ENCODE measurements at regions not wholly inside any gene's neighbourhood (a gene's known extent, or its start where the extent isn't known, plus 50 kb on each side); places are given as distances from the start of the nearest gene placed in this dataset.

DNA sequence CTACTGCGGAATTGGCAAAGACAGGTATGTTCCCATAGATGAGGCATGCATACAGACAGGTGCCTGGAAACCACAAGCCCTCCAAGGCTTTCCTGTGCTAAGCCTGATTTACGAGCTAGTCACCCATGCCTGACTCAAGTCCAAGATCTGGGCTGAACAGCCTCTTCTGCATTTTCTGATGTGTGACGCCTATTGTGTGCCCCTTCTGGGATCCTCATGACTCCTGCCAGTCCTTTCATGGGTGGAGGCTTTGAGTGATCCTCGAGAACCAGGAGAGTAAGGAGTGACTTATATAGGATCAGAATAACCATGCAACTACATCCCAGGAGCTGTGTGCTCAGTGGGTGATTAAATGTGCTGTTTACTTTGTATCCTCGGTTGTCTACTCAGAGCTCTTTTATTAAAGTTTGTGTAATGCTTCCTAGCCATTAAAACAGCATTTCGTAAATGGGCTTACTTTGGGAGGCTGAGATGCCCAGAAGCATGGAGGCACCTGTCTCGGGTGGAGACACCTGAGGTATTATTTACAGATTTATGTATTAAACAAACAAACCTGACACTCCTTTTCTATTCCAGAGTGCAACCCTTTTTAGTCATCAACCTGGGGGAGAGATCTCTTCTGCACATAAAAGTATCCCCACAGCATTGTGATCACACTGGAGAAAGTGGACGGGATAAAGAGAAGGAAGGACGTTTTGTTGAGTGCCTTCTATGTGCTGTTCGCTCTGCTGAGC, 373.0 kb upstream of the DYNLRB2 start:
- Mint-ChIP-seq H3K4me1 (no peaks in the 10 kb centered on the region), H3K27ac (ENCODE audit: low read depth) (no peak overlapping the region), H3K36me3 (ENCODE audit: insufficient read depth) (no peaks in the 10 kb centered on the region), H3K27me3 (peaks cover 8% of the 10 kb centered on the region), H3K9me3 (no peaks in the 10 kb centered on the region), H3K4me3 (no peak overlapping the region)
- no peak for DNase-seq (ENCODE audit: low spot score in 2 of 2)
- no peak for ATAC-seq (replicated peaks; ENCODE audit: extremely low read depth, poor library complexity, severe bottlenecking)

DNA sequence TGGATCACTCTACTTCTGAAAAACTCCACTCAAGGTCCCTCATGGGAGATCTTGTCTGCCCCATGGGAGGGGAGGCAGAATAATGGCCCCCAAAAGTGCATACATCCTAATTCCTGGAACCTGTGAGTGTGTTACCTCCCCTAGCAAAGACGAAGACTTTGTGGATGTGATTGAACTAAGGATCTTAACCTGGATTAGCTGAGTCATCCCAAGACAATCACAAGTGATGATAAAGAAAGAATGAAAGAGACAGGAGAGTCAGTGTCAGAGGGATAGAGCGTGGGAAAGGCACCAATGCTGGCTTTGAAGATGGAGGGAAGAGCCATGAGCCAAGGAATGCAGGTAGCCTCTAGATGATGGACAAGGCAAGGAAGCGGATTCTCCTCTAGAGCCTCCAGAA, 374.7 kb upstream of the DYNLRB2 start:
- ATAC-seq (replicated peaks; ENCODE audit: extremely low read depth, poor library complexity, severe bottlenecking), result no peak
- no peak overlapping the region for H3K27ac Mint-ChIP-seq (ENCODE audit: low read depth)

DNA sequence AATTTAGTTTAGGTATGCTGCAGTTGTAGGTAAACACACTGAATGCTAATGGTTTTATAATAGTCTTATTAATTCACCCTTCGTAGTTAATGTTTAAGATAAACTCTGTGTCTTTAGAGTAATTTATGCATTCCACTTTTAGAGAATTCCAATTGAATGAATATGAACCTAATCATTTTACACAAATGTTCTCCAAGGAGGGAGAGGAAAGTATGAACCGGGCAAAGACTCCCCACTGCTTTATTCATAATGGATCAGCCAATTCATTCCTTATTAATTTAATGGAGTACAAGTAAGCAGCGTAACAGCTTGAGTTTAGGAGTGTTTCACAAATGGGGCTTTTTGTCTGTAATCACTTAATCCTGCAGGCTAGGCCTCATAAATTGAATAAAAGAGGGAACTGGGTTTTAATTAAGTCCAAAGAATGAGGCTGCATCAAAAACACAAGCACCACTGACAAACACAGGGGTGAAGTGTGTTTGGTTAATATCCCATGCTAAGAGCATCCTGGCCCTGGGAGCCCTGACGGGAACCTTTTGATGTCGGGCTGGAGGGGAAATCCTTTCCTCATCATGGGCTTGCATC, 375.7 kb upstream of the DYNLRB2 start:
- Mint-ChIP-seq H3K36me3 (ENCODE audit: insufficient read depth) (no peaks in the 10 kb centered on the region), H3K4me1 (no peaks in the 10 kb centered on the region), H3K9me3 (no peaks in the 10 kb centered on the region), H3K4me3 (no peak overlapping the region), H3K27ac (ENCODE audit: low read depth) (no peak overlapping the region), H3K27me3 (peaks cover 2% of the 10 kb centered on the region)
- DNase-seq (ENCODE audit: low spot score in 2 of 2) (no peak), ATAC-seq (replicated peaks; ENCODE audit: extremely low read depth, poor library complexity, severe bottlenecking) (no peak)

More for the DNA sequence above, 374.7 kb upstream of the DYNLRB2 start:
- no peaks in the 10 kb centered on the region for H3K9me3 Mint-ChIP-seq
- no peaks in the 10 kb centered on the region for H3K36me3 Mint-ChIP-seq (ENCODE audit: insufficient read depth)
- H3K4me1 Mint-ChIP-seq, result no peaks in the 10 kb centered on the region
- H3K4me3 Mint-ChIP-seq, result no peak overlapping the region
- peaks cover 8% of the 10 kb centered on the region for H3K27me3 Mint-ChIP-seq
- no peak for DNase-seq (ENCODE audit: low spot score in 2 of 2)

DNA sequence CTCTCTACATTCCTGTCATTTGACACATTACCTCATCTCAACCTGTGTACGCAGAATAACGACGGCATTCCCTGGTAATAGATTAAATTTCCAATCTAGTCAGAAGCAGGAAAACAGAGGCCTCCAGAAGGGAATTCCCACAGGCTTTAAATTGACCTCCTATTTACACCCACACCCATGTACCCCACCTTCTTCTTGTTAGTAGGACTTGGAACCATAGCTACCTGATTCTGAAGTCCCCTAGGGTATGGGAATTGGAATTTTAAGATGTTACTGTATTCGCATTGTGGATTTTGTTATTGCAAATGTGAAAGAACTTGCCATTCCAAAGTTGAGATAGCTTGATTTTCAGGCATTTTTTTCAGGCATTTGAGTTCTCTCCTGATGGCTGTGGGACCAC, 377.5 kb upstream of the DYNLRB2 start:
- Mint-ChIP-seq H3K9me3 (no peaks in the 10 kb centered on the region), H3K4me3 (no peak overlapping the region), H3K27ac (ENCODE audit: low read depth) (no peak overlapping the region), H3K27me3 (peaks cover 10% of the 10 kb centered on the region), H3K4me1 (no peaks in the 10 kb centered on the region), H3K36me3 (ENCODE audit: insufficient read depth) (no peaks in the 10 kb centered on the region)
- ATAC-seq (replicated peaks; ENCODE audit: extremely low read depth, poor library complexity, severe bottlenecking), result no peak
- no peak for DNase-seq (ENCODE audit: low spot score in 2 of 2)

DNA sequence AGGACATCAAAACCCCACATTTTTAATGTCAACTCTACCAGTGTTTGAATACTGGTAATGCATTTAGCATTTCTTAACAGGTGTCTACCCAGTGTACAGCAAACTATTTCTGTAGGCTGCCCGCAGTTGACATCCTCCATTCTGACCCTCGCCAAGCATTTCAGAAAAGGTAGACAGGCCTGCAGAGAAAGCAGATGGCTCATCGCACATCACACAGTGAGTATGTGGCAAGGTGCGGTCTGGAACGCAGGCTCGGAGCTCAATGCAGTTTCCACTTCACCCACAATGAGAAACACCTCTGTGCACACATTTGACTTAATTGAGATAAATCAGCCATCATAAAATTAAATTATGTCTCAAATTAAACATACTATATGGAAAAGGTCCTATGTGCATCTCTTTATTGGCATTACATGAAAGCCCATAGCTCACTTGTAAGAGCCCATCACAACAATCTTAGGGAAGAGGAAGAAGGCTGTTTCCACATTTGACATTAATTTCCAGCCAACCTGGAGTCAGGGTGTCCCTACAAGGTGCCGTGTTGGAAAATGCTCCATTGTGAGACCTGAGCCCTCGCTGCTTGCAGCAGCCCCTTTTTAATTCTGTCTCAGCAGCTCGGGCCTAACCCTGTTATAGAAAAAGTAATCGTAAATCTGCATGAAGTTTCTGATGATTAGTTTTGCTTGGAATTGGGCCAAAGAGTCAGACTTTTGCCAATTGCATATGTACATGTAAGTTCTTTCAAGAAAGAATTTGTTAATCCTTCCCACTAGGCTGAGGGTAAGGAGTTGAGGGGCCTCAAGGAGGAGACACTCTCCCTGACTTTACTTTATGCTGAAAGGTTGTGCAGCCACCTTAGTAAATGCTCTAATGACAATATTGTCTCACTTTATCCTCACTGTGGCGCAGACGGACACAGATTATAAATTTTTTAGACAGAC, 378.7 kb upstream of the DYNLRB2 start:
- H3K36me3 Mint-ChIP-seq (ENCODE audit: insufficient read depth), result no peaks in the 10 kb centered on the region
- no peak overlapping the region for H3K27ac Mint-ChIP-seq (ENCODE audit: low read depth)
- peaks cover 10% of the 10 kb centered on the region for H3K27me3 Mint-ChIP-seq
- DNase-seq (ENCODE audit: low spot score in 2 of 2), result no peak
- no peak overlapping the region for H3K4me3 Mint-ChIP-seq
- no peak for ATAC-seq (replicated peaks; ENCODE audit: extremely low read depth, poor library complexity, severe bottlenecking)
- no peaks in the 10 kb centered on the region for H3K9me3 Mint-ChIP-seq
- no peaks in the 10 kb centered on the region for H3K4me1 Mint-ChIP-seq

DNA sequence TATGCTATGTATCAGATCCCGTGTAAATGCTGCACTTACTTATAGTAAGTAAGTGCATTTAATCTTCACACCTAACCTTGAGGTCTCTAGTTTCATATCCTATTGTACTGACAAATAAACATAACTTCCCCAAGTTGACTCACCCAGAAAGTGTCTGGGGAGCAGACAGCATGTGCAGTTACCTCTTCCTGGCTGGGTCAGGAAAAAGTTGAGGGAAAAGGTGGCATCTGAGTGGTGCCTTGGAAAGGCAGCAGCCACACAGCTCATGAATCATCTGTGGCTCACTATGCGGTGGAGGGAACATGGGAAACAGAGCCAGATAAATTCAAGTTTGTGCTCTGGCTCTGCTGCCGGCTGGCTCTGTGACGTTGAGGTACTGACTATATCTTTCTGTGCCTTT, 382.0 kb upstream of the DYNLRB2 start:
- no peak overlapping the region for H3K4me3 Mint-ChIP-seq
- H3K27ac Mint-ChIP-seq (ENCODE audit: low read depth), result no peak overlapping the region
- H3K4me1 Mint-ChIP-seq, result no peaks in the 10 kb centered on the region
- peaks cover 29% of the 10 kb centered on the region for H3K27me3 Mint-ChIP-seq
- no peak for ATAC-seq (replicated peaks; ENCODE audit: extremely low read depth, poor library complexity, severe bottlenecking)
- H3K9me3 Mint-ChIP-seq, result no peaks in the 10 kb centered on the region
- no peak for DNase-seq (ENCODE audit: low spot score in 2 of 2)
- no peaks in the 10 kb centered on the region for H3K36me3 Mint-ChIP-seq (ENCODE audit: insufficient read depth)

DNA sequence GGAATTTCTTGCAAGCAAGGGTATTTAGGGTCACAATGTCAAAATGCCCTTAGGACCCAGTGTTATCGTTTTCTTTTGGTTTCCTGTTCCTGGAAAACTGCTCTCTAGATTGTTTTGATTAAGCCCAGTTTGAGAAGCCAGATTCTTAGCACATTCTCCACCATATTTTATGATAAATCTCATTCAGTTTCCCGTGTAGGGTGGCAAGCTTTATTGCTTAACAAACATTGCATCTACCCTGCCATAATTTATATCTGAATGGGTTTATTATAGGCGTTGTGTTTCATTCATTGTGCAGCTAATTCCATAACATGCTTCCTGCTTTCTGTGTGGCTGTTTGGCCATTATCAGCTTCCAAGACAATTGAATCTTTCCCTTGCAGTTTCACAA, 389.1 kb upstream of the DYNLRB2 start:
- H3K36me3 Mint-ChIP-seq (ENCODE audit: insufficient read depth), result no peaks in the 10 kb centered on the region
- no peak overlapping the region for H3K27ac Mint-ChIP-seq (ENCODE audit: low read depth)
- H3K9me3 Mint-ChIP-seq, result no peaks in the 10 kb centered on the region
- DNase-seq (ENCODE audit: low spot score in 2 of 2) (no peak), ATAC-seq (replicated peaks; ENCODE audit: extremely low read depth, poor library complexity, severe bottlenecking) (no peak)
- H3K4me1 Mint-ChIP-seq, result no peaks in the 10 kb centered on the region
- no peak overlapping the region for H3K4me3 Mint-ChIP-seq
- H3K27me3 Mint-ChIP-seq, result peaks cover 36% of the 10 kb centered on the region

DNA sequence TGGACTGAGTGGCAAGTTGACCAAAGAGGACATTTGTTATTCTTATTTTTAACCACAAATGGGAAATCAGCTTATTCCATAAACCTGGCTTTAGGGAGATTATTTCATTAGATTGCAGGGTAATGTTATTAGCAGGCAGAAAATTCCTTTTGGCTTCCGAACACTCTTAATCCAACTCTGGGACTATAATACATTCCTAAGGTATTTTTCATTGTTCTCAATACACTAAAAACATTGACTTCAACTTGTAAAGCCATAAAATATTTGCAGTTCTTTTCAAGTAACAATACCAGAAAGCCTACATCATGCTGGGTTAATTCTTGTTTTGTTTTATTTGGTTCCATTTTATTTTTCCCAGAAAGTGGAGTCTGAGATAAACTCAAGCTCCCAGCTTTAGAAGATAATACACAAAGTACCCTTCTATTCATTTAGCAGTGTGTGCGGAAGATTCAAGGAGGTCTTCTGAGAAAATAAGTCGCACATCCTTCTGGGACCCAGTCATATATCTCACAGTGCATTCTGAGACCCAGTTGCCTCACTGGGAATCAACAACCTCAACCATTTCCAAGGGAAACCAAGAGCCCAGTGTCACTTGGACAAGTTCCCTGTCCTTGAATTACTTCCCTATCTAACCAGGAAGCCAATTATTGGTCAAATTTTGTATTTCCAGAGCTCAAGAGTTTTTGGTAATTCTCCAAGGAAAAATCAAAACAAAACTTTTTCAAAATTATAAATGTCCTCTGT, 389.6 kb upstream of the DYNLRB2 start:
- DNase-seq (ENCODE audit: low spot score in 2 of 2) (no peak), ATAC-seq (replicated peaks; ENCODE audit: extremely low read depth, poor library complexity, severe bottlenecking) (no peak)
- Mint-ChIP-seq H3K4me3 (no peak overlapping the region), H3K4me1 (no peaks in the 10 kb centered on the region), H3K36me3 (ENCODE audit: insufficient read depth) (no peaks in the 10 kb centered on the region), H3K27me3 (peaks cover 33% of the 10 kb centered on the region), H3K9me3 (no peaks in the 10 kb centered on the region), H3K27ac (ENCODE audit: low read depth) (no peak overlapping the region)

DNA sequence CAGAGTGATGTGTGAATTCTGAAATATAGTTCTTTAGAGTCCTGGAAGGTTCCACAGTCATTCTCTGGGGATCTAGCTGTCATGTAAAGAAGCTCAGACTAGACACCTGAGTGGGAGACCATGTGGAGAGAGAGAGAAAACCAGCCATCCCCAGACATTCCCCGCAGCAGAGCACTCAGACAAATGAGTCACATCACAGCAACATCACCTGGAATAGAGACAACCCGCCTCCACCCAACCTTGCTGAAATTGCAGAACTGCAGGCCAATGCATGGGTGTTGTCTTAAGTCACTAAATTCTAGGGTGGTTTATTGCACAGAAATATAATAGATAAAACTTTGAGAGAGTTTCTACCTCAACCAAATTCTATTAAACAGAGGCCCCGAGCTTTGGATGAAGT, 392.0 kb upstream of the DYNLRB2 start:
- Mint-ChIP-seq H3K4me3 (no peak overlapping the region), H3K36me3 (ENCODE audit: insufficient read depth) (no peaks in the 10 kb centered on the region), H3K27me3 (peaks cover 43% of the 10 kb centered on the region), H3K27ac (ENCODE audit: low read depth) (no peak overlapping the region), H3K4me1 (no peaks in the 10 kb centered on the region), H3K9me3 (no peaks in the 10 kb centered on the region)
- ATAC-seq (replicated peaks; ENCODE audit: extremely low read depth, poor library complexity, severe bottlenecking) (no peak), DNase-seq (ENCODE audit: low spot score in 2 of 2) (no peak)

DNA sequence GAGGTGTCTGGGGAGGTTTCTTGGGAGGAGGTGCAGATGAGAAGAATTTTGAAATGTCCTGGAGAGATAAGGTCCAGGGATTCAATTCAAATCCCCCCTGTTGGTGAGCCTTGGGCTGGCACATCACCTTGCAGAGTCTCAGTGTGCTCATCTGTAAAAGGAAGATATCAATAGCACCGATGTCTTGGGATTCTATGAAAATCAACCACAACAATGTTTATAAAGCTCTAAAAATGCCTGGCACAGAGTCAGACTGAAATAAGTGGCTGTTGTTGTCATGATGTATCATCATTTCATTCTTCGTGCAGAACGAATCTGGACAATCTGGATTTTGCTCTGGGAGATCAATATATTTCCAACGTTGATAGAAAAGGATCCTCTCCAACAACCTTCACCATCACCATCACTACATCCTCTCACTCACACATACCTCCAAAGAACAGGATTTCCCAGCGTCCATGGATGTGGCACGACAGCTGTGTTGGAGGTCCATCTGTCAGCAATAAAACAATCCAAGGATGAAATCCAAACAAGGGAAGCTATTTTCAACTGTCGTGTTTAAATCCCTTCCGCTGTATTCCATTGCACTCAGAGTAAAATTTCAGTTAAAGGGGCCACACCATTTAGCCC, 393.7 kb upstream of the DYNLRB2 start:
- Mint-ChIP-seq H3K27ac (ENCODE audit: low read depth) (no peak overlapping the region), H3K4me1 (no peaks in the 10 kb centered on the region), H3K9me3 (peaks cover 4% of the 10 kb centered on the region), H3K27me3 (peaks cover 52% of the 10 kb centered on the region), H3K36me3 (ENCODE audit: insufficient read depth) (no peaks in the 10 kb centered on the region), H3K4me3 (no peak overlapping the region)
- DNase-seq (ENCODE audit: low spot score in 2 of 2) (no peak), ATAC-seq (replicated peaks; ENCODE audit: extremely low read depth, poor library complexity, severe bottlenecking) (no peak)

DNA sequence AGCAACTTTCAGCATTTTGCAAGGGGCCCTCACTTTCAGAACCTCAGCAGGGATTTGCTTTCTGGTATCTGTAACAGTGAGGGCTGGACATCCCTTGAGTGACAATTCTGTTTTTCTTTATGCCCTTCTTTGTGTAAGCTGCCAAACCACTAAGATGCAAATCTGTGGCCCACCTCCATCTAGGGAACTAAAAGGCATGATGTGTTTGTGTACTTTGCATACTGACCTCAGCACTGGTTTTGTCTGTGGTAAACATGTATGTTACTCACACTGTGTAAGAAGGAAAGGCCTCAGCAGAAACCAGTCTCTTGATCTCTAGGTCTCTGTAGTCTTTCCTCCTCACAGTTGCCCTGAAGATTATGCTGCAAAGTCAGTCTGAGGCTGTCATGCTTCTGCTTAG, 396.6 kb upstream of the DYNLRB2 start:
- DNase-seq (ENCODE audit: low spot score in 2 of 2) (no peak), ATAC-seq (replicated peaks; ENCODE audit: extremely low read depth, poor library complexity, severe bottlenecking) (no peak)
- Mint-ChIP-seq H3K27ac (ENCODE audit: low read depth) (no peak overlapping the region), H3K9me3 (peaks cover 11% of the 10 kb centered on the region), H3K36me3 (ENCODE audit: insufficient read depth) (no peaks in the 10 kb centered on the region), H3K4me3 (no peak overlapping the region), H3K4me1 (no peaks in the 10 kb centered on the region), H3K27me3 (peaks cover 76% of the 10 kb centered on the region)

DNA sequence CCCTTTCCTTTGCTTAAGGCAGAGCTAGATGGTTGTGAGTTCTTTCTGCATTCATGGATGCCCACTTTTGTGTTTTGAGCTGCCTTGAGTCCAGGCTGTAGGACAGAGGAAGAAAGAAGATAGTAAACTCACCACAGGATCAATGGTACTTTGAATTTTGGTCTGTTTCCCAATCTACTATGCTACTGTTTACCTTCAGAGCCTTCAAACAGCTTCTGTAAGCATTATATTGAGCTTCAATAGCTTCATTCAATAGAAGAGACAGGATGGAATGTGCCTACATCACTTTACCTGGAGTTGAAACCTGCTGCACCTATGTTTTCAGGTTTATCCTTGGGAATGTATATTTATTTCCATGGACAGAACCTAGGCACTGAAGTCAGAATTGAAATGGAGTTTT, 397.9 kb upstream of the DYNLRB2 start:
- Mint-ChIP-seq H3K36me3 (ENCODE audit: insufficient read depth) (no peaks in the 10 kb centered on the region), H3K4me1 (no peaks in the 10 kb centered on the region), H3K27ac (ENCODE audit: low read depth) (no peak overlapping the region), H3K9me3 (peaks cover 11% of the 10 kb centered on the region), H3K27me3 (peaks cover 81% of the 10 kb centered on the region), H3K4me3 (no peak overlapping the region)
- DNase-seq (ENCODE audit: low spot score in 2 of 2) (no peak), ATAC-seq (replicated peaks; ENCODE audit: extremely low read depth, poor library complexity, severe bottlenecking) (no peak)

Measured in central memory CD8-positive, alpha-beta T cell (primary cell).